ENCODE measurements at regions not wholly inside any gene's neighbourhood (a gene's known extent, or its start where the extent isn't known, plus 50 kb on each side); places are given as distances from the start of the nearest gene placed in this dataset.

DNA sequence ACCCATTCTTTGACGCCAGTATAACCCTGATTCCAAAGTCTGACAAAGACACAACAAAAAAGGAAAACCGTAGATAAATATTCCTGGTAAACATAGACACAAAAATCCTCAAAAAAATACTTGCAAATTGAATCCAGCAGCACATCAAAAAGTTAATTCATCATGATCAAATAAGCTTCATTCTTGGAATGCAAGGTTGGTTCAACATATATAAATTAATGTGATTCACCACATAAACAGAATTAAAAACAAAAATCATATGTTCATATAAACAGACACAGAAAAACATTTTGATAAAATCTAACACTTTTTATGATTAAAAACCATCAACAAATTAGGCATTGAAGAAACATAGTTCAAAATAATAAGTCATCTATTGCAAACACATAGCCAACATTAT lies 324.2 kb upstream of the TRPC7 start:
- H3K36me3 ChIP-seq (ENCODE audit: control insufficient read depth, insufficient read depth, low read length), result no peaks in the 10 kb centered on the region
- H3K27ac ChIP-seq (ENCODE audit: insufficient read depth, low read length), result no peak overlapping the region
- H3K79me1 ChIP-seq (ENCODE audit: low read depth in 1 of 2, low read length in 2 of 2), result no peaks in the 10 kb centered on the region
- H3K9me3 ChIP-seq (ENCODE audit: control insufficient read depth, insufficient read depth, low read length), result peaks cover 9% of the 10 kb centered on the region; the same call in 1 of the 2 replicates
- no peaks in the 10 kb centered on the region for H3K4me1 ChIP-seq (ENCODE audit: control insufficient read depth, insufficient read depth, low read length)
- H2BK5ac ChIP-seq (ENCODE audit: low read depth, low read length, poor library complexity, severe bottlenecking), result no peak overlapping the region
- no peak overlapping the region for H4K8ac ChIP-seq (ENCODE audit: low read depth in 2 of 2, low read length in 2 of 2)
- BruUV-seq (replicated peaks), result no TSS peak
- no peak overlapping the region for H4K5ac ChIP-seq (ENCODE audit: low read depth, low read length)
- intact Hi-C loops (cut with micrococcal nuclease) (loop anchor here (5.0 kb wide), 2 partner anchors 83 to 317 kb away; no protein-coding TSS in a partner anchor), in situ Hi-C loops (cut with MboI; ENCODE audit: low sequenced_read_pairs) (no loop called here), dilution Hi-C loops (cut with HindIII; ENCODE audit: low sequenced_read_pairs, unreplicated experiment) (no loop called here)
- H2BK15ac ChIP-seq (ENCODE audit: low read depth, low read length), result no peak overlapping the region
- no peak overlapping the region for H2BK120ac ChIP-seq (ENCODE audit: low read depth, low read length)
- H3K27me3 ChIP-seq (ENCODE audit: control insufficient read depth, insufficient read depth, low read length), result no peaks in the 10 kb centered on the region
- no peak overlapping the region for H2AFZ ChIP-seq (replicated peaks; ENCODE audit: low read length, poor library complexity)
- no peak overlapping the region for H3K18ac ChIP-seq (ENCODE audit: low read depth, low read length)
- CTCF ChIA-PET, result no interaction called here
- DNase-seq, result no peak
- no peak for TF ChIP-seq CEBPB (IDR thresholded peaks at IDR 0.05; ENCODE audit: low read depth, low read length)
- TF ChIP-seq CHD1 (IDR thresholded peaks at IDR 0.05; ENCODE audit: low read depth, low read length), result no peak
- no peak for TF ChIP-seq MAZ (IDR thresholded peaks at IDR 0.05; ENCODE audit: borderline replicate concordance, low read depth, low read length)
- no peak for TF ChIP-seq MAFK (IDR thresholded peaks at IDR 0.05; ENCODE audit: low read depth, low read length)
- no peak for TF ChIP-seq SMC3 (IDR thresholded peaks at IDR 0.05; ENCODE audit: low read depth, low read length)
- TF ChIP-seq, protein P1, sequence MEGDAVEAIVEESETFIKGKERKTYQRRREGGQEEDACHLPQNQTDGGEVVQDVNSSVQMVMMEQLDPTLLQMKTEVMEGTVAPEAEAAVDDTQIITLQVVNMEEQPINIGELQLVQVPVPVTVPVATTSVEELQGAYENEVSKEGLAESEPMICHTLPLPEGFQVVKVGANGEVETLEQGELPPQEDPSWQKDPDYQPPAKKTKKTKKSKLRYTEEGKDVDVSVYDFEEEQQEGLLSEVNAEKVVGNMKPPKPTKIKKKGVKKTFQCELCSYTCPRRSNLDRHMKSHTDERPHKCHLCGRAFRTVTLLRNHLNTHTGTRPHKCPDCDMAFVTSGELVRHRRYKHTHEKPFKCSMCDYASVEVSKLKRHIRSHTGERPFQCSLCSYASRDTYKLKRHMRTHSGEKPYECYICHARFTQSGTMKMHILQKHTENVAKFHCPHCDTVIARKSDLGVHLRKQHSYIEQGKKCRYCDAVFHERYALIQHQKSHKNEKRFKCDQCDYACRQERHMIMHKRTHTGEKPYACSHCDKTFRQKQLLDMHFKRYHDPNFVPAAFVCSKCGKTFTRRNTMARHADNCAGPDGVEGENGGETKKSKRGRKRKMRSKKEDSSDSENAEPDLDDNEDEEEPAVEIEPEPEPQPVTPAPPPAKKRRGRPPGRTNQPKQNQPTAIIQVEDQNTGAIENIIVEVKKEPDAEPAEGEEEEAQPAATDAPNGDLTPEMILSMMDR (conservative IDR thresholded peaks at IDR 0.05; ENCODE audit: low read depth, low read length), result no peak
- TF ChIP-seq, protein P2, sequence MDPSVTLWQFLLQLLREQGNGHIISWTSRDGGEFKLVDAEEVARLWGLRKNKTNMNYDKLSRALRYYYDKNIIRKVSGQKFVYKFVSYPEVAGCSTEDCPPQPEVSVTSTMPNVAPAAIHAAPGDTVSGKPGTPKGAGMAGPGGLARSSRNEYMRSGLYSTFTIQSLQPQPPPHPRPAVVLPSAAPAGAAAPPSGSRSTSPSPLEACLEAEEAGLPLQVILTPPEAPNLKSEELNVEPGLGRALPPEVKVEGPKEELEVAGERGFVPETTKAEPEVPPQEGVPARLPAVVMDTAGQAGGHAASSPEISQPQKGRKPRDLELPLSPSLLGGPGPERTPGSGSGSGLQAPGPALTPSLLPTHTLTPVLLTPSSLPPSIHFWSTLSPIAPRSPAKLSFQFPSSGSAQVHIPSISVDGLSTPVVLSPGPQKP (IDR thresholded peaks at IDR 0.05; ENCODE audit: borderline replicate concordance, low read depth, low read length), result no peak
- POLR2A ChIA-PET (ENCODE audit: unreplicated experiment), result no interaction called here
- no peak overlapping the region for H2BK20ac ChIP-seq (ENCODE audit: low read depth, low read length)
- H3K4me2 ChIP-seq (ENCODE audit: low read depth, low read length), result no peak overlapping the region
- H4K20me1 ChIP-seq (ENCODE audit: insufficient read depth, low read length), result no peaks in the 10 kb centered on the region
- no peak overlapping the region for H3K4me3 ChIP-seq (ENCODE audit: insufficient read depth, low read depth, low read length)
- ATAC-seq (ENCODE audit: low read depth), result no peak
- H3K9me1 ChIP-seq (ENCODE audit: insufficient read depth, low read length), result no peaks in the 10 kb centered on the region
- no peak overlapping the region for H3K9ac ChIP-seq (ENCODE audit: low read depth, low read length)
- H2AK5ac ChIP-seq (ENCODE audit: low read depth, low read length), result no peak overlapping the region
- no peak overlapping the region for H3K4ac ChIP-seq (ENCODE audit: low read depth, low read length)
- no peak overlapping the region for H4K91ac ChIP-seq (ENCODE audit: insufficient read depth, low read depth, low read length)
- H3K23ac ChIP-seq (ENCODE audit: low read depth, low read length), result no peak overlapping the region
- WGBS, 2 experiments (ENCODE audit: extremely low coverage in 2 of 2, insufficient read length in 1 of 2), result no CpG with 5 or more reads among the region's 2 CpGs
- H3K14ac ChIP-seq (replicated peaks; ENCODE audit: low read depth, low read length), result no peak overlapping the region
- H2AK9ac ChIP-seq (replicated peaks; ENCODE audit: low read depth, low read length, poor library complexity), result no peak overlapping the region
- H3K56ac ChIP-seq (ENCODE audit: extremely low read depth, insufficient read depth, low read length), result no peak overlapping the region

Measured in IMR-90 (cell line).